A673 (cell line): ENCODE measurements at regions not wholly inside any gene's neighbourhood (a gene's known extent, or its start where the extent isn't known, plus 50 kb on each side); places are given as distances from the start of the nearest gene placed in this dataset.

Source experiments
- CTCF ChIP-seq: fragments of 300-800, 200-600 bp; sonication (generic); conservative IDR thresholded peaks from 2 replicates; pipeline ENCODE4 v1.5.1; 2017; ENCODE audit warnings: low read depth, mild to moderate bottlenecking, antibody characterized with exemption, low read length, moderate library complexity, mixed read lengths
- EZH2 ChIP-seq: fragments of 200-600 bp; sonication (generic); IDR thresholded peaks from 2 replicates; pipeline ENCODE4 v1.6.1; 2017; ENCODE audit warnings: borderline replicate concordance, low read depth, mild to moderate bottlenecking, mixed read lengths, antibody characterized with exemption, low read length; ENCODE audit not compliant: poor library complexity, severe bottlenecking

DNA sequence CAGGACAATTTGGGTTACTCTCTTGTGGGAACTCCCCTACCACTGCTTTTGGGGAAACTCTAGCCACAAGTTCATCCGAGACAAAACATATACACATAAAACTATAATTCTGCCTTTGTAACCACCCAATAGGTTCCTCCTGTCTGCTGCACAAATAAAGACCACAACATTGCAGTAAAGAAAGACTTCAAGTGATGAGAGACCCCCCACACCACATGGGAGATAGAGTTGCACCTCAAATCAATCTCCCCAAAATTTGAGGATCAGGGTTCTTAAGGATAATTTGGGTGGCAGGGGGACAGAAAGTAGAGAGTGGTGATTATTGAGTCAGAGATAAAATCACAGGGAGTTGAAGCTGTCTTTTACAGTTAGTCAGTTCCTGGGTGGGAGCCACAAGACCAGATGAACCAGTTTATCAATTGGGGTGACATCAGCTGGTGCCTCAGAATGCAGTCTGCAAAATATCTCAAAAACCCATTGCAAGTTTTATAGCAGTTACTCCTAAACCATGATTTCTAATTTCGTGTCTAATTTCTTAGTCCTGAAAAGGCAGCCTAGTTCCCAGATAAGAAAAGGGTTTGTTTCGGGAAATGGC is 1348.5 kb downstream of the PCDH9 start:
- TF ChIP-seq CTCF (no peak), EZH2 (no peak)
